ENCODE measurements at regions not wholly inside any gene's neighbourhood (a gene's known extent, or its start where the extent isn't known, plus 50 kb on each side); places are given as distances from the start of the nearest gene placed in this dataset.

DNA sequence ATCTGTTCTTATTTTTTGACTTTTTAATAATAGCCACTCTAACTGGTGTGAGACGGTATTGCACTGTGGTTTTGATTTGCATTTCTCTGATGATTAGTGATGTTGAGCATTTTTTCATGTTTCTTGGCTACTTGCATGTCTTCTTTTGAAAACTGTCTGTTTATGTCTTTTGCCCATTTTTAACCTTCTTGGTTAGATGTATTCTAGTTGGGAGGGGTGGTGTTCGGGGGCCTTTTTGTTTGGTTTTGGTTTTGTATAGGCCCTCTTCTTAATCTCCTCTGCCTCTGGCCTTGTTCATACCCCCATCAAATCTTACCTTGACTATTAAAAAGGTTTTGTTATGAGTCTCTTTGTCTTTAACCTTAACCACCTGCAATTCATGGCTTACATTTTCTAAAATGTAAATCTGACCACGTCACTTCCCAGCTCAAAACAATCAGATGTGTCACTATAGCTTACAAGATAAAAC lies 107.8 kb upstream of the NR4A3 start:
- intact Hi-C loops (cut with DNase I; ENCODE audit: low total_unique reads): no loop called here
- TF ChIP-seq, protein P1, sequence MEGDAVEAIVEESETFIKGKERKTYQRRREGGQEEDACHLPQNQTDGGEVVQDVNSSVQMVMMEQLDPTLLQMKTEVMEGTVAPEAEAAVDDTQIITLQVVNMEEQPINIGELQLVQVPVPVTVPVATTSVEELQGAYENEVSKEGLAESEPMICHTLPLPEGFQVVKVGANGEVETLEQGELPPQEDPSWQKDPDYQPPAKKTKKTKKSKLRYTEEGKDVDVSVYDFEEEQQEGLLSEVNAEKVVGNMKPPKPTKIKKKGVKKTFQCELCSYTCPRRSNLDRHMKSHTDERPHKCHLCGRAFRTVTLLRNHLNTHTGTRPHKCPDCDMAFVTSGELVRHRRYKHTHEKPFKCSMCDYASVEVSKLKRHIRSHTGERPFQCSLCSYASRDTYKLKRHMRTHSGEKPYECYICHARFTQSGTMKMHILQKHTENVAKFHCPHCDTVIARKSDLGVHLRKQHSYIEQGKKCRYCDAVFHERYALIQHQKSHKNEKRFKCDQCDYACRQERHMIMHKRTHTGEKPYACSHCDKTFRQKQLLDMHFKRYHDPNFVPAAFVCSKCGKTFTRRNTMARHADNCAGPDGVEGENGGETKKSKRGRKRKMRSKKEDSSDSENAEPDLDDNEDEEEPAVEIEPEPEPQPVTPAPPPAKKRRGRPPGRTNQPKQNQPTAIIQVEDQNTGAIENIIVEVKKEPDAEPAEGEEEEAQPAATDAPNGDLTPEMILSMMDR (IDR thresholded peaks at IDR 0.05): no peak
- no peak for TF ChIP-seq POLR2A (IDR thresholded peaks at IDR 0.05)
- WGBS, 2 donors: 94% methylated on average over 3 of the region's 3 CpGs
- no peak overlapping the region for H3K4me3 ChIP-seq (ENCODE audit: low read depth, poor library complexity, severe bottlenecking)
- no peak for DNase-seq (ENCODE audit: low spot score in 2 of 2)

DNA sequence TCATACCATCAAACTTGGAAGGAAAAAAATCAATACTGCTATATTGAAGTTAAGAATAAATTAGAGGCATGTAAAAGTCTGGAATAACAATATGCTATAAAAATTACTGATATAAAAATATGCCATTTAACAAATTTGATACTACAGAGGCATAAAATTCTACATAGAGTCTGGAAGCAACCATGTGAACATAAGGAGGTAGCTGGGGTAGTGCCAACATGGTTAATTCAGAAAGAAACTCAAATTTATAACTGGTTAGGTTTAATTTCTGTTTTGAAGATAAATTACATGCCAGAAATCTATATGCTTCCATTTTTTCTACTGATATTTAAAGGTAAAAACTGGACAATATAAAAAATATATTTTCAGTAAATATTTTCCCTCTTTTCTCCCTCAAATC lies 103.1 kb upstream of the NR4A3 start:
- intact Hi-C loops (cut with DNase I; ENCODE audit: low total_unique reads): no loop called here
- TF ChIP-seq, protein P1 (IDR thresholded peaks at IDR 0.05): no peak
- no peak for DNase-seq (ENCODE audit: low spot score in 2 of 2)
- no peak overlapping the region for H3K4me3 ChIP-seq (ENCODE audit: low read depth, poor library complexity, severe bottlenecking)

DNA sequence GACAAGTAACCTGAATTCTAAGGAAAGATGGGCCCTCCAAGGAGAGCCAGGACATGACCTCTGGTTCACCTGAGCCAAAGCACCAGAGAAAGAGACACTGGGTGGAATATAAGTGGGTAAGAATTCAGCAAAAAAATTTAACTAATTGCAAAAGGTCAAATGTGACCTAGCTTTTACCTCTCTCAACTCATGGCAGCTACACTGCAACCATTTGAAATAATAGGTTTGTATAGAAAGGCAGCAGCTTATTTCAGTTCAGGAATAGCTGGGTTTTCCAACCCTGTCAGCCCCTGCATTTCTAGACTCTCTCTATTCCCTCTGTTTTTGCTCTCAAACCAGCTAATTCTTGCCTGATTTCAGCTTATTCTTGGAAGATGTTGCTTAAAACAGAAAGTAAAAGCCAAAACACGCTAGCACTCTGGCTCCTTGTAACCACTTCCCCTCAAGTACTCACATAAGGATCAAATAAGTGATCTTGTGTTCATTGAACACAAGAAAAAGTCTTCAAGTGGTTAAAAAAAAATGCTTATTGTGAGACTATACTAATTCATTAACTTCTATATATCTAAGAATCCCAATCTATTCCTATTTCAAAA lies 101.1 kb upstream of the NR4A3 start:
- TF ChIP-seq POLR2A (IDR thresholded peaks at IDR 0.05): no peak
- TF ChIP-seq, protein P1 (IDR thresholded peaks at IDR 0.05): no peak
- intact Hi-C loops (cut with DNase I; ENCODE audit: low total_unique reads): no loop called here
- DNase-seq (ENCODE audit: low spot score in 2 of 2): no peak
- H3K4me3 ChIP-seq (ENCODE audit: low read depth, poor library complexity, severe bottlenecking): no peak overlapping the region
- 41 to 53% methylated on average over 1 of the region's 1 CpG for WGBS, 2 donors

DNA sequence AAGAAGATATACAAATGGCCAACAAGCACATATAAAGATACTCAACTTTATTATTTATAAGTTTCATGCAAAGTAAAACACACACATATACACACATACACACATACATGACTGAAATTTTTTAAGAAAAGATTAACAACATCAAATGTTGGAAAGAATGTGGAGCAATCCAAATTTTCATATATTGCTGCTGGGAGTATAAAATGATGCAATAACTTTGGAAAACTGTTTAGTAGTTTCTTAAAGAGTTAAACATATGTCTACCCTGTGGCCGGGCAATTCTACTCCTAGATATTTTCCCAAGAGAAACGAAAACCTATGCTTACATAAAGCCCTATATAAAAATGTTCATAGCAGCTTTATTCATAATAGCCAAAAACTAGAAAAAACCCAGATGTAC lies 99.8 kb upstream of the NR4A3 start:
- WGBS, 2 donors: 60 to 69% methylated on average over 2 of the region's 2 CpGs
- no peak for TF ChIP-seq POLR2A (IDR thresholded peaks at IDR 0.05)
- TF ChIP-seq, protein P1 (IDR thresholded peaks at IDR 0.05): no peak
- H3K4me3 ChIP-seq (ENCODE audit: low read depth, poor library complexity, severe bottlenecking): no peak overlapping the region
- DNase-seq (ENCODE audit: low spot score in 2 of 2): no peak
- intact Hi-C loops (cut with DNase I; ENCODE audit: low total_unique reads): no loop called here

DNA sequence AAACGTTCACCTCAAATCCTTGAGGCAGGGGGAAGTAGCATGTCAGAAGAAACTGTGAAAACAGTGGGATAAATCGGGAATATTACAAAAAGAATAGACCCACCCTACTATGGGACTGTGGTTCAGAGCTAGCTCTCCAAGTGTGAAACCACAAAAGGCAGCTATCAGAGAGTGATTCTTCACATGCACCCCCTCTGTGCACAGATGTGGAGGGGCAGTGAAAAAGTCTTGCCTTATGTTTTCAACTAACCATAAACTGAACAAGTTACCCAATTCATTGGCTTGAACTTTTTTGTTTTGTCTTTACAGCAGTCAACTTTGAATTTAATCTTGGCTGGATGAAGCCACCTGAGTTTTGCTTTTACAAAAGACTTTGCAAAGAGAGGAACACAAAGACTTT lies 98.8 kb upstream of the NR4A3 start:
- no peak for TF ChIP-seq POLR2A (IDR thresholded peaks at IDR 0.05)
- TF ChIP-seq, protein P1 (IDR thresholded peaks at IDR 0.05): no peak
- no peak overlapping the region for H3K4me3 ChIP-seq (ENCODE audit: low read depth, poor library complexity, severe bottlenecking)
- intact Hi-C loops (cut with DNase I; ENCODE audit: low total_unique reads): no loop called here
- 36 to 48% methylated on average over 2 of the region's 2 CpGs for WGBS, 2 donors
- no peak for DNase-seq (ENCODE audit: low spot score in 2 of 2)

DNA sequence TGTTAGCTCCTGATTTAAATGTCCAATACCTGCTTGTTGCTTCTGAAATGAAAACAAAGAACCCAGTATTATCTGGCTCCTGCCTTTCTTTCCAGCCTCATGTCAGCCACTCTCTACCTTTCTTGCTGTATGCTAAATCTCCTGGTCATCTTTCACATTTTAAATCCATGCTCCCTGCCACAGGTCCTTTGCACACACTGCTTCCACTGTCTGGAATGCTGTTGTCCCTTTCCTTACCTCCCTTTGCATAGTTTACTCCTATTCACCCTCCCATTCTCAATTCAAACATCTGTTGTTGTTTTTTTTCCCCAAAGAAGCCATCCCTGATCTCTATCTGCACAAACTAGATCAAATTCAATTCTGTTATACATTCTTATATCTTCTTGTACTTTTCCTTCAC lies 97.0 kb upstream of the NR4A3 start:
- TF ChIP-seq POLR2A (IDR thresholded peaks at IDR 0.05): no peak
- TF ChIP-seq, protein P1 (IDR thresholded peaks at IDR 0.05): no peak
- no peak overlapping the region for H3K4me3 ChIP-seq (ENCODE audit: low read depth, poor library complexity, severe bottlenecking)
- intact Hi-C loops (cut with DNase I; ENCODE audit: low total_unique reads): no loop called here
- DNase-seq (ENCODE audit: low spot score in 2 of 2): no peak
